Peyer's patch (tissue), 4 donors: ENCODE measurements at regions not wholly inside any gene's neighbourhood (a gene's known extent, or its start where the extent isn't known, plus 50 kb on each side); places are given as distances from the start of the nearest gene placed in this dataset.
"Not testable (repeated sequence)": the region's sequence is repeated elsewhere in the genome, so short reads cannot be mapped to it uniquely, and the experiment has no call there.

Experiments
- DNase-seq, 3 donors: peaks; one replicate each; pipeline ENCODE4 v3.0.0-alpha.2; 2017 to 2019
- H3K27ac ChIP-seq, 4 donors: fragments of 200-600 bp; sonication (generic); one replicate each; pipeline ENCODE4 v1.5.1; 2016 to 2019
- H3K27me3 ChIP-seq, 2 donors: fragments of 200-600 bp; sonication (generic); one replicate each; pipeline ENCODE4 v1.5.1; 2019
- H3K36me3 ChIP-seq, 3 donors: fragments of 200-600 bp; sonication (generic); one replicate each; pipeline ENCODE4 v1.5.1; 2016 to 2019
- H3K4me1 ChIP-seq, 4 donors: fragments of 200-600 bp; sonication (generic); one replicate each; pipeline ENCODE4 v1.5.1; 2016 to 2019
- H3K4me3 ChIP-seq, 4 donors: fragments of 200-600 bp; sonication (generic); 1 replicate in 3 of 4; 2 replicates in 1 of 4; pipeline ENCODE4 v1.5.1; 2016 to 2019; ENCODE audit warnings: mild to moderate bottlenecking in 1 of 4
- H3K9me3 ChIP-seq, 4 donors: fragments of 200-600 bp; sonication (generic); one replicate each; pipeline ENCODE4 v1.5.1; 2016 to 2019; ENCODE audit warnings: mild to moderate bottlenecking in 1 of 4
- POLR2A ChIP-seq, 2 donors: fragments of 450-650 bp; IDR thresholded peaks; one replicate each; pipeline ENCODE4 v1.5.1; 2017; ENCODE audit warnings: antibody characterized with exemption in 2 of 2, mild to moderate bottlenecking in 2 of 2, moderate library complexity in 2 of 2
- TF ChIP-seq, protein P1 (sequence below), 6 experiments: fragments of 450-650 bp in 4 of 6; fragments of 200-600 bp in 2 of 6; sonication (generic) in 1 of 6; IDR thresholded peaks; one replicate each; pipeline ENCODE4 v1.5.1; 2017 to 2019; ENCODE audit warnings: antibody characterized with exemption in 6 of 6, mild to moderate bottlenecking in 3 of 6, moderate library complexity in 1 of 6

DNA sequence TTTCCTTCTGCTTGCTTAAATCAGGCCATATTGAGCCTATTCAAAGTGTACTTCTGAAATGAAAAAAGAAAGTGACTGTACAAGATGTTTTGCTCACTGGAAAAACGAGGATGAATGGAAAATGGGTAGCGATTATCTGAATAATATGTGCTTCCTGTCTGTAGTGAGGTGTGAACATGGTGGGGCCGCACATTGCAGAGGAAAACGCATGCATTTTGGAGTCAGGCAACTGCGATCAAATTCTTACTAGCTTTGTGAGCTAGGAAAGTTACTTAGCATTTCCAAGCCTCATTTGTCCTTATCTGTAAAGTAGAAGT is 73.0 kb upstream of the PRSS3 start:
- Histone ChIP-seq H3K27ac (no peak overlapping the region), H3K9me3 (no peaks in the 10 kb centered on the region), H3K4me3 (no peak overlapping the region), H3K36me3 (no peaks in the 10 kb centered on the region), H3K4me1 (peaks cover 0 to 3% (median 0%) of the 10 kb centered on the region in 4 donors), H3K27me3 (no peaks in the 10 kb centered on the region)
- TF ChIP-seq, protein P1, sequence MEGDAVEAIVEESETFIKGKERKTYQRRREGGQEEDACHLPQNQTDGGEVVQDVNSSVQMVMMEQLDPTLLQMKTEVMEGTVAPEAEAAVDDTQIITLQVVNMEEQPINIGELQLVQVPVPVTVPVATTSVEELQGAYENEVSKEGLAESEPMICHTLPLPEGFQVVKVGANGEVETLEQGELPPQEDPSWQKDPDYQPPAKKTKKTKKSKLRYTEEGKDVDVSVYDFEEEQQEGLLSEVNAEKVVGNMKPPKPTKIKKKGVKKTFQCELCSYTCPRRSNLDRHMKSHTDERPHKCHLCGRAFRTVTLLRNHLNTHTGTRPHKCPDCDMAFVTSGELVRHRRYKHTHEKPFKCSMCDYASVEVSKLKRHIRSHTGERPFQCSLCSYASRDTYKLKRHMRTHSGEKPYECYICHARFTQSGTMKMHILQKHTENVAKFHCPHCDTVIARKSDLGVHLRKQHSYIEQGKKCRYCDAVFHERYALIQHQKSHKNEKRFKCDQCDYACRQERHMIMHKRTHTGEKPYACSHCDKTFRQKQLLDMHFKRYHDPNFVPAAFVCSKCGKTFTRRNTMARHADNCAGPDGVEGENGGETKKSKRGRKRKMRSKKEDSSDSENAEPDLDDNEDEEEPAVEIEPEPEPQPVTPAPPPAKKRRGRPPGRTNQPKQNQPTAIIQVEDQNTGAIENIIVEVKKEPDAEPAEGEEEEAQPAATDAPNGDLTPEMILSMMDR (IDR thresholded peaks at IDR 0.05) = no peak
- no peak for TF ChIP-seq POLR2A (IDR thresholded peaks at IDR 0.05)
- DNase-seq = no peak

DNA sequence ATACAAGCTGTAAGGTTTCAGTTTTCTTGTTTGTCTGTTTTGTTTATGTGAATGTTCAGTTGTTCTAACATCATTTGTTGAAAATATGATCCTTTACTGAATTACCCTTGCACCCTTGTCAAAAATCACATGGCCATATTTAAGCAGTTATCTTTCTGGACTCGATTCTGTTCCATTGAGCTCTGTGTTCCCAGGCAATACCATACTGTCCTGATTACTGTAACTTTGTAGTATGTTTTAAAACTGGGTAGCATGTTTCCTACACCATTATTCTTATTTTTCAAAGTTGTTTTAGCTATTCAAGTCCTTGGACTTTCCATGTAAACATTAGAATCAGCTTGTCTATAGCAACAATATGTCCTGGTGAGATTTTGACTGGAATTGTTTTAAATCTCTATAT is 66.7 kb upstream of the PRSS3 start:
- Histone ChIP-seq H3K27ac (no peak overlapping the region), H3K36me3 (no peaks in the 10 kb centered on the region), H3K27me3 (no peaks in the 10 kb centered on the region), H3K4me3 (no peak overlapping the region), H3K9me3 (no peaks in the 10 kb centered on the region), H3K4me1 (no peaks in the 10 kb centered on the region)
- DNase-seq = no peak
- TF ChIP-seq, protein P1 (IDR thresholded peaks at IDR 0.05) = no peak
- TF ChIP-seq POLR2A (IDR thresholded peaks at IDR 0.05) = no peak

DNA sequence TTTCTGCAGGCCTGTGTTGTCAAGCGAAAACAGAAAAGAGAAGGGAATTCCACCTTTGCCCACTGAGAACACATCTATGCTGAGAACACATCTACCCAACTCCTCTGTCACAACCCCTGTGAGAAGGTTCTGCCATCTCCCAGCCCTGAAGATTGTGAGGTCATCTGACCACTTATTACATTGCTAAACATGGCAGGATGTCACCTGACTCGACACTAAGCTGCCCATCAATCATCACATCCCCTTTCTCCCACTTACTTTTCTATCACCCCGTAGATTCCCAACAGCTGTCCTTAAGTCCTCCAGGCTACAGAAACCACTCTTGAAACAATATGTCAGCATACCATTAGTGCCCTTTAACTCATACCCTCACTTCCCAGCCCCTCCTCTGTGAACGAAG is 64.2 kb upstream of the PRSS3 start:
- TF ChIP-seq, protein P1 (IDR thresholded peaks at IDR 0.05) = no peak
- TF ChIP-seq POLR2A (IDR thresholded peaks at IDR 0.05) = no peak
- H3K4me3 ChIP-seq = no peak overlapping the region
- no peaks in the 10 kb centered on the region for H3K4me1 ChIP-seq
- no peaks in the 10 kb centered on the region for H3K9me3 ChIP-seq
- H3K27ac ChIP-seq = no peak overlapping the region
- no peak for DNase-seq
- H3K27me3 ChIP-seq = no peaks in the 10 kb centered on the region
- no peaks in the 10 kb centered on the region for H3K36me3 ChIP-seq

DNA sequence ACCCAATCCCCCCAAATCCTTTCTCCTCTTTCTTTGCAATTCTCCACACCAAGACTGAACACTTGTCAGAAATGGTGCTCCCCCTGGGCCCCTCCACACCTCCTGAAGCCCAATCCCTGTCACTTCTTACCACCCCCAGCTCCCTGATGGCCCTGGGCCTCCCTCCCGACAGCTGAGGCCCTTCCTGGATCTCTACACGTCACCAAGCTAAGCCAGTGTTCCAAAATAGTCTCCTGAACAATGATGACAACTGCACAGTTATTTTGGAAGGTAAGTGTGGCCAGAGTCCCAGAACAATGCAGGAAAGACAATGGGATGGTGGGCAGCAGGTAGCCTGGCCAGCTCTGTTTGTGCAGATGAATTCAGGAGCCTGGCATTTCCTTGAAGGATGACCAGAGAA is 63.7 kb upstream of the PRSS3 start:
- Histone ChIP-seq H3K27me3 (no peaks in the 10 kb centered on the region), H3K9me3 (no peaks in the 10 kb centered on the region), H3K4me1 (no peaks in the 10 kb centered on the region), H3K36me3 (no peaks in the 10 kb centered on the region), H3K4me3 (no peak overlapping the region), H3K27ac (no peak overlapping the region)
- TF ChIP-seq, protein P1 (IDR thresholded peaks at IDR 0.05) = no peak
- no peak for TF ChIP-seq POLR2A (IDR thresholded peaks at IDR 0.05)
- no peak for DNase-seq

DNA sequence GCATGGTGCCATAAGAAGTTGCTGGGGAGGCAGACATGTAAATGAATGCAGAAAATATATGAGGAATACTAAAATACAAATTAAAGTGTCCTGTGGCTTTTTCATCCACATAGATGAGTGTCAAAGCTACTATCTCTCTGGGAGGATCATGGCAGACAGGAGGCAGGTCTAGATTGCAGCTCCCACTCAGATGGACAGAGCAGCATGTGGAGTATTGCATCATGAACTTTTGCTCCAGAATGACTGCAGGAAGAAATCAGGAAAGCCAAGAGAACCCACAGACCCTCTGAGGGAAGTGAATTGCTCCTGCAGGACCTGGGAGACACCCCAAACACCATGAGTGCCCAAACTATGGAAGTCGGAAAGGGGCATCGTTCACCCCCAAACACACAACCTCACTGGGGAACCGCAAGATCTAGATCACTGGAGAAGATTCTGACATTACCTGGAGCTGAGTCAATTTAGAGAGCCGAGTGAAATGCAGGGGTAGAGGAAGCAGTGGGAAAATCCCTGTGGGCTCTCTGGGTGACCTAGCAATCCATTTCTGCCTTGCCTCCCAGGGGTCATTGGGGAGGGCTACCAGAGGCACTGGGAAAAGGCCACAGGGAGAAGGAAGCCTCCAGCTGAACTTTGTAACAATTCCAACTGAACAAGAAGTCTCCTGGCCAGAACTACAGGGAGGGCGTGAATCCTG is 61.0 kb upstream of the PRSS3 start:
- peak overlapping the region in 2 of 4 donors; percentile 56 to 90 for H3K27ac ChIP-seq
- DNase-seq, H3K4me1 ChIP-seq, H3K36me3 ChIP-seq, H3K9me3 ChIP-seq, H3K4me3 ChIP-seq, H3K27me3 ChIP-seq: not testable (repeated sequence)

DNA sequence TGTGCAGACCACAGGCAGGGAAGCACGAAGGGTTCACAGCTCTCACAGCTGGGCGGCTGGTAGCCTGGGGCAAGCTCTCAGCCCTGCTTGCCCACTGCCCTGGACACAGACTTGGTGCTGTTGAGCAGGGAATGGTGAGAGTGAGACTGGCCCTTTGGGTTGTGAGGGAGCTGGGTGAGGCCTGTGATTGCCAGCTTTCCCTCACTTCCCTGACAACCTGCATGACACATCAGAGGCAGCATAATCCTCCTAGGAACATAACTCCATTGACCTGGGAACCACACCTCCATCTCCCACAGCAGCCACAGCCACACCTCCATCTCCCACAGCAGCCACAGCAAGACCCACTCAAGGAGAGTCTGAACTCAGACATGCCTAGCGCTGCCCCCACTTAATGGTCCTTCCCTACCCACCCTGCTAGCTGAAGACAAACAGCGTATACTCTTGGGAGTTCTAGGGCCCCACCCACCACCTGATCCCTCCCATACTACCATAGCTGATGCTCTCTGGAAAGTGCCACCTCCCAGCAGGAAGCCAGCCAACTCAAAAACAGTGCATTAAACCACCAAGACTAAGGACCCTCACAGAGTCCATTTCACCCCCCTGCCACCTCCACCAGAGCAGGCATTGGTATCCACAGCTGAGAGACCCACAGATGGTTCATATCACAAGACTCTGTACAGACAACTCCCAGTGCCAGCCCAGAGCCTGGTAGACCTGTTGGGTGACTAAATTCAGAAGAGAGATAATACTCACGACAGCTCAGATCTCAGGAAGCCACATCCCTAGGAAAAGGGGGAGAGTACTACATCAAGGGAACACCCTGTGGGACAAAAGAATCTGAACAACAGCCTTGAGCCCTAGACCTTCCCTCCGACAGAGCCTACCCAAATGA is 60.2 kb upstream of the PRSS3 start:
- peak overlapping the region in 2 of 4 donors; percentile 56 to 90 for H3K27ac ChIP-seq
- H3K4me3 ChIP-seq, H3K36me3 ChIP-seq, H3K27me3 ChIP-seq, H3K9me3 ChIP-seq, H3K4me1 ChIP-seq: not testable (repeated sequence)
- peak in 2 of 3 donors; percentile 60 to 68 for DNase-seq
